ENCODE measurements at regions not wholly inside any gene's neighbourhood (a gene's known extent, or its start where the extent isn't known, plus 50 kb on each side); places are given as distances from the start of the nearest gene placed in this dataset.

GRCh38 chr10:6817770-6818169 is 237.7 kb upstream of the PRKCQ start:
- Histone ChIP-seq H3K27me3 (ENCODE audit: insufficient read depth) (no peaks in the 10 kb centered on the region), H2AFZ (no peak overlapping the region), H3K79me2 (replicated peaks; ENCODE audit: insufficient read depth) (no peaks in the 10 kb centered on the region), H4K20me1 (replicated peaks; ENCODE audit: insufficient read depth) (no peaks in the 10 kb centered on the region), H3K9me2 (ENCODE audit: insufficient read depth) (peaks cover 12% of the 10 kb centered on the region), H3K36me3 (ENCODE audit: insufficient read depth) (no peaks in the 10 kb centered on the region), H3F3A (replicated peaks; ENCODE audit: low read depth) (no peaks in the 10 kb centered on the region), H3K4me1 (ENCODE audit: insufficient read depth) (peaks cover 35% of the 10 kb centered on the region), H3K27ac (ENCODE audit: low read depth) (no peak overlapping the region), H3K4me2 (no peak overlapping the region), H3K4me3 (no peak overlapping the region)
- TF ChIP-seq, protein P1, sequence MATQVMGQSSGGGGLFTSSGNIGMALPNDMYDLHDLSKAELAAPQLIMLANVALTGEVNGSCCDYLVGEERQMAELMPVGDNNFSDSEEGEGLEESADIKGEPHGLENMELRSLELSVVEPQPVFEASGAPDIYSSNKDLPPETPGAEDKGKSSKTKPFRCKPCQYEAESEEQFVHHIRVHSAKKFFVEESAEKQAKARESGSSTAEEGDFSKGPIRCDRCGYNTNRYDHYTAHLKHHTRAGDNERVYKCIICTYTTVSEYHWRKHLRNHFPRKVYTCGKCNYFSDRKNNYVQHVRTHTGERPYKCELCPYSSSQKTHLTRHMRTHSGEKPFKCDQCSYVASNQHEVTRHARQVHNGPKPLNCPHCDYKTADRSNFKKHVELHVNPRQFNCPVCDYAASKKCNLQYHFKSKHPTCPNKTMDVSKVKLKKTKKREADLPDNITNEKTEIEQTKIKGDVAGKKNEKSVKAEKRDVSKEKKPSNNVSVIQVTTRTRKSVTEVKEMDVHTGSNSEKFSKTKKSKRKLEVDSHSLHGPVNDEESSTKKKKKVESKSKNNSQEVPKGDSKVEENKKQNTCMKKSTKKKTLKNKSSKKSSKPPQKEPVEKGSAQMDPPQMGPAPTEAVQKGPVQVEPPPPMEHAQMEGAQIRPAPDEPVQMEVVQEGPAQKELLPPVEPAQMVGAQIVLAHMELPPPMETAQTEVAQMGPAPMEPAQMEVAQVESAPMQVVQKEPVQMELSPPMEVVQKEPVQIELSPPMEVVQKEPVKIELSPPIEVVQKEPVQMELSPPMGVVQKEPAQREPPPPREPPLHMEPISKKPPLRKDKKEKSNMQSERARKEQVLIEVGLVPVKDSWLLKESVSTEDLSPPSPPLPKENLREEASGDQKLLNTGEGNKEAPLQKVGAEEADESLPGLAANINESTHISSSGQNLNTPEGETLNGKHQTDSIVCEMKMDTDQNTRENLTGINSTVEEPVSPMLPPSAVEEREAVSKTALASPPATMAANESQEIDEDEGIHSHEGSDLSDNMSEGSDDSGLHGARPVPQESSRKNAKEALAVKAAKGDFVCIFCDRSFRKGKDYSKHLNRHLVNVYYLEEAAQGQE (IDR thresholded peaks at IDR 0.05; ENCODE audit: unreplicated experiment): no peak
- no peak for TF ChIP-seq JUNB (IDR thresholded peaks at IDR 0.05; ENCODE audit: unreplicated experiment)
- TF ChIP-seq EZH2 (IDR thresholded peaks at IDR 0.05; ENCODE audit: low read depth, unreplicated experiment): no peak
- no peak for TF ChIP-seq ZNF462 (CRISPR knock-in tag; IDR thresholded peaks at IDR 0.05)
- TF ChIP-seq, protein P2, sequence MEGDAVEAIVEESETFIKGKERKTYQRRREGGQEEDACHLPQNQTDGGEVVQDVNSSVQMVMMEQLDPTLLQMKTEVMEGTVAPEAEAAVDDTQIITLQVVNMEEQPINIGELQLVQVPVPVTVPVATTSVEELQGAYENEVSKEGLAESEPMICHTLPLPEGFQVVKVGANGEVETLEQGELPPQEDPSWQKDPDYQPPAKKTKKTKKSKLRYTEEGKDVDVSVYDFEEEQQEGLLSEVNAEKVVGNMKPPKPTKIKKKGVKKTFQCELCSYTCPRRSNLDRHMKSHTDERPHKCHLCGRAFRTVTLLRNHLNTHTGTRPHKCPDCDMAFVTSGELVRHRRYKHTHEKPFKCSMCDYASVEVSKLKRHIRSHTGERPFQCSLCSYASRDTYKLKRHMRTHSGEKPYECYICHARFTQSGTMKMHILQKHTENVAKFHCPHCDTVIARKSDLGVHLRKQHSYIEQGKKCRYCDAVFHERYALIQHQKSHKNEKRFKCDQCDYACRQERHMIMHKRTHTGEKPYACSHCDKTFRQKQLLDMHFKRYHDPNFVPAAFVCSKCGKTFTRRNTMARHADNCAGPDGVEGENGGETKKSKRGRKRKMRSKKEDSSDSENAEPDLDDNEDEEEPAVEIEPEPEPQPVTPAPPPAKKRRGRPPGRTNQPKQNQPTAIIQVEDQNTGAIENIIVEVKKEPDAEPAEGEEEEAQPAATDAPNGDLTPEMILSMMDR (conservative IDR thresholded peaks at IDR 0.05; ENCODE audit: low read depth in 2 of 2): no peak
- TF ChIP-seq, protein P3, sequence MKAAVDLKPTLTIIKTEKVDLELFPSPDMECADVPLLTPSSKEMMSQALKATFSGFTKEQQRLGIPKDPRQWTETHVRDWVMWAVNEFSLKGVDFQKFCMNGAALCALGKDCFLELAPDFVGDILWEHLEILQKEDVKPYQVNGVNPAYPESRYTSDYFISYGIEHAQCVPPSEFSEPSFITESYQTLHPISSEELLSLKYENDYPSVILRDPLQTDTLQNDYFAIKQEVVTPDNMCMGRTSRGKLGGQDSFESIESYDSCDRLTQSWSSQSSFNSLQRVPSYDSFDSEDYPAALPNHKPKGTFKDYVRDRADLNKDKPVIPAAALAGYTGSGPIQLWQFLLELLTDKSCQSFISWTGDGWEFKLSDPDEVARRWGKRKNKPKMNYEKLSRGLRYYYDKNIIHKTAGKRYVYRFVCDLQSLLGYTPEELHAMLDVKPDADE (IDR thresholded peaks at IDR 0.05): no peak
- no peak for TF ChIP-seq ZNF331 (CRISPR knock-in tag; IDR thresholded peaks at IDR 0.05; ENCODE audit: low read depth)
- no peak for TF ChIP-seq ZNF114 (CRISPR knock-in tag; IDR thresholded peaks at IDR 0.05)
- no peak for TF ChIP-seq STAT1 (IDR thresholded peaks at IDR 0.05; ENCODE audit: unreplicated experiment)
- TF ChIP-seq CREB1 (CRISPR knock-in tag; IDR thresholded peaks at IDR 0.05; ENCODE audit: low read depth): no peak
- TF ChIP-seq EZH2phosphoT487 (IDR thresholded peaks at IDR 0.05; ENCODE audit: unreplicated experiment): no peak
- TF ChIP-seq NANOG (IDR thresholded peaks at IDR 0.05; ENCODE audit: borderline replicate concordance): no peak
- no peak for TF ChIP-seq POLR2AphosphoS5 (IDR thresholded peaks at IDR 0.05; ENCODE audit: low read depth)
- ATAC-seq (no peak), DNase-seq (ENCODE audit: low spot score) (no peak)
- peaks cover 23% of the 10 kb centered on the region for H3K4me1 Mint-ChIP-seq
- H3K27ac Mint-ChIP-seq: no peak overlapping the region
- H3K36me3 Mint-ChIP-seq (ENCODE audit: low read depth): no peaks in the 10 kb centered on the region
- H3K27me3 Mint-ChIP-seq (ENCODE audit: insufficient read depth, low read depth, poor library complexity): peaks cover 3% of the 10 kb centered on the region
- no peak overlapping the region for H3K4me3 Mint-ChIP-seq
- no peaks in the 10 kb centered on the region for H3K9me3 Mint-ChIP-seq
